CD14-positive monocyte (primary cell): ENCODE measurements at regions not wholly inside any gene's neighbourhood (a gene's known extent, or its start where the extent isn't known, plus 50 kb on each side); places are given as distances from the start of the nearest gene placed in this dataset.

Experiments
- DNase-seq, 3 donors: peaks; one replicate each; pipeline ENCODE4 v3.0.0-alpha.2; 2011 to 2022
- H2AFZ ChIP-seq: 2 replicates; pipeline ENCODE4 v1.6.0; 2012; ENCODE audit warnings: mild to moderate bottlenecking, low read depth, low read length, inconsistent platforms; ENCODE audit not compliant: insufficient read depth, poor library complexity, severe bottlenecking
- H3K27ac ChIP-seq, 2 donors: 1 replicate in 1 of 2; 2 replicates in 1 of 2; pipeline ENCODE4 v1.5.1; 2012 to 2013; ENCODE audit warnings: low read length in 2 of 2, control low read depth in 1 of 2, inconsistent platforms in 1 of 2, low read depth in 1 of 2, mild to moderate bottlenecking in 1 of 2
- H3K27me3 ChIP-seq, 2 donors: one replicate each; pipeline versions ENCODE4 v1.6.0 to v1.6.1; 2011 to 2013; ENCODE audit warnings: low read length in 2 of 2; ENCODE audit not compliant: control insufficient read depth in 2 of 2, insufficient read depth in 2 of 2
- H3K36me3 ChIP-seq, 2 donors: replicated peaks in 1 of 2; 1 replicate in 1 of 2; 2 replicates in 1 of 2; pipeline versions ENCODE4 v1.5.1 to v1.6.1; 2012 to 2013; ENCODE audit warnings: low read length in 2 of 2, control low read depth in 1 of 2, inconsistent platforms in 1 of 2, mild to moderate bottlenecking in 1 of 2; ENCODE audit not compliant: insufficient read depth in 2 of 2, control insufficient read depth in 1 of 2
- H3K4me1 ChIP-seq, 2 donors: 1 replicate in 1 of 2; 2 replicates in 1 of 2; pipeline versions ENCODE4 v1.5.1 to v1.6.1; 2012 to 2013; ENCODE audit warnings: low read length in 2 of 2, control low read depth in 1 of 2, inconsistent platforms in 1 of 2, mild to moderate bottlenecking in 1 of 2, moderate library complexity in 1 of 2; ENCODE audit not compliant: insufficient read depth in 2 of 2, control insufficient read depth in 1 of 2
- H3K4me2 ChIP-seq: replicated peaks from 2 replicates; pipeline ENCODE3; 2012; ENCODE audit warnings: low read length, moderate library complexity, mild to moderate bottlenecking; ENCODE audit not compliant: poor library complexity, severe bottlenecking; ENCODE audit errors: extremely low read depth
- H3K4me3 ChIP-seq, 3 experiments: fragments of 200-600 bp in 1 of 3; sonication (generic) in 1 of 3; replicated peaks in 1 of 3; 1 replicate in 2 of 3; 2 replicates in 1 of 3; pipeline ENCODE4 v1.5.1; 2011 to 2013; ENCODE audit warnings: low read length in 3 of 3, mild to moderate bottlenecking in 3 of 3, control low read depth in 2 of 3, low read depth in 2 of 3, inconsistent platforms in 1 of 3, moderate library complexity in 1 of 3
- H3K79me2 ChIP-seq: 2 replicates; pipeline ENCODE4 v1.6.0; 2012; ENCODE audit warnings: mild to moderate bottlenecking, control low read depth, inconsistent platforms, low read length, moderate library complexity; ENCODE audit not compliant: insufficient read depth
- H3K9ac ChIP-seq: 2 replicates; pipeline ENCODE4 v1.6.0; 2017; ENCODE audit warnings: low read length, mild to moderate bottlenecking; ENCODE audit not compliant: insufficient read depth, poor library complexity, severe bottlenecking
- H3K9me3 ChIP-seq, 2 donors: replicated peaks in 1 of 2; 1 replicate in 1 of 2; 2 replicates in 1 of 2; pipeline versions ENCODE4 v1.5.1 to v1.6.1; 2012 to 2013; ENCODE audit warnings: low read length in 2 of 2, control low read depth in 1 of 2; ENCODE audit not compliant: control insufficient read depth in 1 of 2, insufficient read depth in 1 of 2
- H4K20me1 ChIP-seq: 2 replicates; pipeline ENCODE4 v1.6.0; 2012; ENCODE audit warnings: mild to moderate bottlenecking, low read length, control low read depth, moderate library complexity; ENCODE audit not compliant: insufficient read depth
- H3K27ac Mint-ChIP-seq, 7 donors: one replicate each; pipeline ENCODE4 v1.8.0; 2020; ENCODE audit warnings: mild to moderate bottlenecking in 7 of 7, mixed read lengths in 7 of 7, moderate library complexity in 6 of 7, inconsistent platforms in 2 of 7
- H3K27me3 Mint-ChIP-seq, 3 donors: one replicate each; pipeline ENCODE4 v1.8.0; 2021 to 2022; ENCODE audit warnings: low read depth in 3 of 3, mild to moderate bottlenecking in 3 of 3, mixed read lengths in 3 of 3, moderate library complexity in 3 of 3, inconsistent platforms in 1 of 3
- H3K36me3 Mint-ChIP-seq, 2 donors: one replicate each; pipeline ENCODE4 v1.8.0; 2020; ENCODE audit warnings: mixed read lengths in 2 of 2, inconsistent platforms in 1 of 2, mild to moderate bottlenecking in 1 of 2
- H3K4me1 Mint-ChIP-seq: one replicate; pipeline ENCODE4 v1.8.0; 2020; ENCODE audit warnings: mild to moderate bottlenecking, mixed read lengths
- H3K4me3 Mint-ChIP-seq, 2 donors: one replicate each; pipeline ENCODE4 v1.8.0; 2020; ENCODE audit warnings: mild to moderate bottlenecking in 2 of 2, mixed read lengths in 2 of 2, moderate library complexity in 1 of 2
- H3K9me3 Mint-ChIP-seq, 7 donors: one replicate each; pipeline ENCODE4 v1.8.0; 2020 to 2022; ENCODE audit warnings: mixed read lengths in 7 of 7, mild to moderate bottlenecking in 6 of 7, moderate library complexity in 6 of 7, inconsistent platforms in 2 of 7
- CTCF ChIP-seq: fragments of 200-600 bp; IDR thresholded peaks from one replicate; pipeline ENCODE4 v1.8.0; 2022; ENCODE audit warnings: antibody characterized with exemption, mild to moderate bottlenecking
- WGBS: methylation state at CpG from one replicate; pipeline ENCODE4 v1.1.5; 2013; ENCODE audit warnings: missing lambda C conversion rate; ENCODE audit not compliant: insufficient coverage; 5-methylcytosine and 5-hydroxymethylcytosine counted together
- intact Hi-C, 2 donors: fragments of 100-400 bp; cut with micrococcal nuclease; formaldehyde crosslinking; loops; one replicate each; pipeline versions ENCODE4 v1.15.0 to v1.15.1; 2023

- Mint-ChIP-seq H3K4me1 (peaks cover 10% of the 10 kb centered on the region), H3K9me3 (peaks cover 0 to 6% (median 2%) of the 10 kb centered on the region in 7 donors), H3K36me3 (no peaks in the 10 kb centered on the region), H3K27me3 (peaks cover 0 to 4% (median 3%) of the 10 kb centered on the region in 3 donors), H3K27ac (no peak overlapping the region), H3K4me3 (no peak overlapping the region)
- Histone ChIP-seq H4K20me1 (no peaks in the 10 kb centered on the region), H3K27me3 (no peaks in the 10 kb centered on the region), H3K4me2 (no peak overlapping the region), H3K4me1 (no peaks in the 10 kb centered on the region), H3K9ac (no peak overlapping the region), H3K27ac (no peak overlapping the region), H3K4me3 (no peak overlapping the region), H2AFZ (no peak overlapping the region), H3K9me3 (no peaks in the 10 kb centered on the region), H3K79me2 (no peaks in the 10 kb centered on the region), H3K36me3 (no peaks in the 10 kb centered on the region)
- intact Hi-C loops = no loop called here
- WGBS = 50% methylated on average over 2 of the region's 2 CpGs
- DNase-seq = no peak
- TF ChIP-seq CTCF = no peak
Observed at GRCh38 chr10:7071421-7071820, 339.4 kb downstream of the SFMBT2 start.

GRCh38 chr10:7070950-7071349 is 339.9 kb downstream of the SFMBT2 start:
- Mint-ChIP-seq H3K27ac (no peak overlapping the region), H3K9me3 (peaks cover 0 to 6% (median 2%) of the 10 kb centered on the region in 7 donors), H3K4me1 (peaks cover 7% of the 10 kb centered on the region), H3K27me3 (peaks cover 0 to 4% (median 3%) of the 10 kb centered on the region in 3 donors), H3K36me3 (no peaks in the 10 kb centered on the region), H3K4me3 (no peak overlapping the region)
- Histone ChIP-seq H3K27me3 (no peaks in the 10 kb centered on the region), H3K4me3 (no peak overlapping the region), H3K36me3 (no peaks in the 10 kb centered on the region), H3K9me3 (no peaks in the 10 kb centered on the region), H3K4me1 (no peaks in the 10 kb centered on the region), H2AFZ (no peak overlapping the region), H3K9ac (no peak overlapping the region), H3K79me2 (no peaks in the 10 kb centered on the region), H4K20me1 (no peaks in the 10 kb centered on the region), H3K27ac (no peak overlapping the region), H3K4me2 (no peak overlapping the region)
- TF ChIP-seq CTCF = no peak
- intact Hi-C loops = no loop called here
- WGBS = no CpG with 5 or more reads among the region's 2 CpGs
- DNase-seq = no peak
